GM23338 (cell line): ENCODE measurements at regions not wholly inside any gene's neighbourhood (a gene's known extent, or its start where the extent isn't known, plus 50 kb on each side); places are given as distances from the start of the nearest gene placed in this dataset.

Source experiments
- ATAC-seq: fragments of 200-7000 bp; cut with Tn5 transposase; 3 replicates; pipeline ENCODE4 v1.9.1; 2020
- DNase-seq: peaks from one replicate; pipeline ENCODE4 v3.0.0-alpha.2; 2015; ENCODE audit warnings: low spot score
- H2AFZ ChIP-seq: fragments of 200-600 bp; sonication (generic); 2 replicates; pipeline ENCODE4 v1.8.0; 2016; ENCODE audit warnings: antibody characterized with exemption, mild to moderate bottlenecking, moderate library complexity
- H3F3A ChIP-seq: fragments of 200-600 bp; sonication (generic); replicated peaks from 2 replicates; pipeline ENCODE4 v1.8.0; 2017; ENCODE audit warnings: antibody characterized with exemption, mixed run types, low read depth
- H3K27ac ChIP-seq: fragments of 200-600 bp; sonication (generic); 2 replicates; pipeline ENCODE4 v1.6.1; 2016; ENCODE audit warnings: low read depth
- H3K27me3 ChIP-seq: fragments of 200-600 bp; sonication (generic); 2 replicates; pipeline ENCODE4 v1.8.0; 2016; ENCODE audit warnings: mild to moderate bottlenecking, mixed run types, moderate library complexity; ENCODE audit not compliant: insufficient read depth
- H3K36me3 ChIP-seq: fragments of 200-600 bp; sonication (generic); 2 replicates; pipeline ENCODE4 v1.8.0; 2016; ENCODE audit warnings: mild to moderate bottlenecking; ENCODE audit not compliant: insufficient read depth
- H3K4me1 ChIP-seq: fragments of 200-600 bp; sonication (generic); 2 replicates; pipeline ENCODE4 v1.8.0; 2016; ENCODE audit warnings: mild to moderate bottlenecking, moderate library complexity; ENCODE audit not compliant: insufficient read depth
- H3K4me2 ChIP-seq: fragments of 200-600 bp; sonication (generic); 2 replicates; pipeline ENCODE4 v1.7.1; 2017; ENCODE audit warnings: mixed run types
- H3K4me3 ChIP-seq: fragments of 200-600 bp; sonication (generic); 2 replicates; pipeline ENCODE4 v1.6.1; 2016; ENCODE audit warnings: mixed run types
- H3K79me2 ChIP-seq: fragments of 200-600 bp; sonication (generic); replicated peaks from 2 replicates; pipeline ENCODE4 v1.8.0; 2017; ENCODE audit warnings: mild to moderate bottlenecking; ENCODE audit not compliant: insufficient read depth
- H3K9me2 ChIP-seq: fragments of 200-600 bp; sonication (generic); 2 replicates; pipeline ENCODE4 v1.8.0; 2017; ENCODE audit not compliant: insufficient read depth
- H4K20me1 ChIP-seq: fragments of 200-600 bp; sonication (generic); replicated peaks from 2 replicates; pipeline ENCODE4 v1.8.0; 2017; ENCODE audit warnings: mild to moderate bottlenecking; ENCODE audit not compliant: insufficient read depth
- H3K27ac Mint-ChIP-seq: 2 replicates; pipeline ENCODE4 v1.8.0; 2020; ENCODE audit warnings: inconsistent platforms, mild to moderate bottlenecking, moderate library complexity, mixed read lengths
- H3K27me3 Mint-ChIP-seq: 3 replicates; pipeline ENCODE4 v1.8.0; 2022; ENCODE audit warnings: low read depth, mild to moderate bottlenecking, moderate library complexity, mixed read lengths, inconsistent platforms; ENCODE audit not compliant: insufficient read depth, poor library complexity
- H3K36me3 Mint-ChIP-seq: 3 replicates; pipeline ENCODE4 v1.8.0; 2021; ENCODE audit warnings: low read depth, mild to moderate bottlenecking, inconsistent platforms, moderate library complexity, mixed read lengths
- H3K4me1 Mint-ChIP-seq: 3 replicates; pipeline ENCODE4 v1.8.0; 2020; ENCODE audit warnings: mild to moderate bottlenecking, inconsistent platforms, mixed read lengths
- H3K4me3 Mint-ChIP-seq: 3 replicates; pipeline ENCODE4 v1.8.0; 2021; ENCODE audit warnings: moderate library complexity, mild to moderate bottlenecking, inconsistent platforms, mixed read lengths
- H3K9me3 Mint-ChIP-seq: 3 replicates; pipeline ENCODE4 v1.8.0; 2020; ENCODE audit warnings: moderate library complexity, mild to moderate bottlenecking, inconsistent platforms, mixed read lengths
- CREB1 ChIP-seq: fragments of 250-450 bp; sonication (Bioruptor Pico); IDR thresholded peaks from 2 replicates; pipeline ENCODE4 v1.5.0; 2020; ENCODE audit warnings: low read depth, mild to moderate bottlenecking, moderate library complexity
- EZH2 ChIP-seq: fragments of 200-600 bp; sonication (generic); IDR thresholded peaks from one replicate; pipeline ENCODE4 v1.8.0; 2017; ENCODE audit warnings: antibody characterized with exemption, mild to moderate bottlenecking, low read depth; ENCODE audit not compliant: unreplicated experiment
- EZH2phosphoT487 ChIP-seq: fragments of 200-600 bp; sonication (generic); IDR thresholded peaks from one replicate; pipeline ENCODE4 v1.8.1; 2018; ENCODE audit warnings: antibody characterized with exemption; ENCODE audit not compliant: unreplicated experiment
- JUNB ChIP-seq: IDR thresholded peaks from one replicate; pipeline ENCODE4 v1.6.1; 2016; ENCODE audit warnings: antibody characterized with exemption; ENCODE audit not compliant: unreplicated experiment
- NANOG ChIP-seq: IDR thresholded peaks from 2 replicates; pipeline ENCODE4 v1.6.1; 2016; ENCODE audit warnings: antibody characterized with exemption, borderline replicate concordance
- POLR2AphosphoS5 ChIP-seq: IDR thresholded peaks from 2 replicates; pipeline ENCODE4 v1.6.1; 2016; ENCODE audit warnings: antibody characterized with exemption, low read depth
- STAT1 ChIP-seq: IDR thresholded peaks from one replicate; pipeline ENCODE4 v1.6.1; 2016; ENCODE audit warnings: antibody characterized with exemption; ENCODE audit not compliant: unreplicated experiment
- ZNF114 ChIP-seq: fragments of 250-450 bp; sonication (Bioruptor Pico); IDR thresholded peaks from 2 replicates; pipeline ENCODE4 v1.5.0; 2020; ENCODE audit warnings: mild to moderate bottlenecking, moderate library complexity
- ZNF331 ChIP-seq: fragments of 250-450 bp; sonication (Bioruptor Pico); IDR thresholded peaks from 2 replicates; pipeline ENCODE4 v1.5.0; 2020; ENCODE audit warnings: low read depth, mild to moderate bottlenecking, moderate library complexity
- TF ChIP-seq, protein P1 (sequence below): fragments of 250-450 bp; sonication (Bioruptor Pico); IDR thresholded peaks from 2 replicates; pipeline ENCODE4 v1.5.0; 2020; ENCODE audit warnings: mild to moderate bottlenecking, moderate library complexity
- TF ChIP-seq, protein P2 (sequence below): IDR thresholded peaks from 2 replicates; pipeline ENCODE4 v1.6.1; 2016; ENCODE audit warnings: antibody characterized with exemption
- TF ChIP-seq, protein P3 (sequence below): IDR thresholded peaks from one replicate; pipeline ENCODE4 v1.6.1; 2018; ENCODE audit warnings: antibody characterized with exemption; ENCODE audit not compliant: unreplicated experiment
- TF ChIP-seq, protein P4 (sequence below), 2 experiments: fragments of 200-600 bp in 1 of 2; sonication (generic) in 1 of 2; conservative IDR thresholded peaks; 2 replicates each; pipeline versions ENCODE4 v1.5.1 to v1.6.1; 2016 to 2017; ENCODE audit warnings: antibody characterized with exemption in 2 of 2, low read depth in 2 of 2, mild to moderate bottlenecking in 2 of 2, moderate library complexity in 1 of 2

DNA sequence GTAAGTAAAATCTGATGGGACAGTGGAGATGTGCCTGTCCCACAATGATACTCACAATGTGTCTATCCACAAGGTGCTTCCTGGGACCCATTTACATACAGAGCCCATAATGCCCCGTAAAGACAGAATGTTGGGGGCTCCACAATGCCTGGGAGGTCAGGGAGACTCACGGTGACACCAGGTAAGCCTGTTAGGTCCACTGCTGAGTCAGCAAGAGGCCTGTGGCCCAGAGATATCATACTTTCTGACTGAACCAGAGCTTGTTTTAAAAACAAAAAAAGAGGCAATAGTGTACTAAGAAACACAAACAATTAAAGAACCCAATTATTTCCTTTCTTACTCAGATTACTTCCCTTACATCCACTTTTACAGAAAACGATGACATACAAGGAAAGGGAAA lies 771.1 kb upstream of the ID2 start:
- no peaks in the 10 kb centered on the region for H3K9me3 Mint-ChIP-seq
- no peaks in the 10 kb centered on the region for H3K27me3 ChIP-seq
- no peak for TF ChIP-seq ZNF331 (CRISPR knock-in tag)
- TF ChIP-seq, protein P1, sequence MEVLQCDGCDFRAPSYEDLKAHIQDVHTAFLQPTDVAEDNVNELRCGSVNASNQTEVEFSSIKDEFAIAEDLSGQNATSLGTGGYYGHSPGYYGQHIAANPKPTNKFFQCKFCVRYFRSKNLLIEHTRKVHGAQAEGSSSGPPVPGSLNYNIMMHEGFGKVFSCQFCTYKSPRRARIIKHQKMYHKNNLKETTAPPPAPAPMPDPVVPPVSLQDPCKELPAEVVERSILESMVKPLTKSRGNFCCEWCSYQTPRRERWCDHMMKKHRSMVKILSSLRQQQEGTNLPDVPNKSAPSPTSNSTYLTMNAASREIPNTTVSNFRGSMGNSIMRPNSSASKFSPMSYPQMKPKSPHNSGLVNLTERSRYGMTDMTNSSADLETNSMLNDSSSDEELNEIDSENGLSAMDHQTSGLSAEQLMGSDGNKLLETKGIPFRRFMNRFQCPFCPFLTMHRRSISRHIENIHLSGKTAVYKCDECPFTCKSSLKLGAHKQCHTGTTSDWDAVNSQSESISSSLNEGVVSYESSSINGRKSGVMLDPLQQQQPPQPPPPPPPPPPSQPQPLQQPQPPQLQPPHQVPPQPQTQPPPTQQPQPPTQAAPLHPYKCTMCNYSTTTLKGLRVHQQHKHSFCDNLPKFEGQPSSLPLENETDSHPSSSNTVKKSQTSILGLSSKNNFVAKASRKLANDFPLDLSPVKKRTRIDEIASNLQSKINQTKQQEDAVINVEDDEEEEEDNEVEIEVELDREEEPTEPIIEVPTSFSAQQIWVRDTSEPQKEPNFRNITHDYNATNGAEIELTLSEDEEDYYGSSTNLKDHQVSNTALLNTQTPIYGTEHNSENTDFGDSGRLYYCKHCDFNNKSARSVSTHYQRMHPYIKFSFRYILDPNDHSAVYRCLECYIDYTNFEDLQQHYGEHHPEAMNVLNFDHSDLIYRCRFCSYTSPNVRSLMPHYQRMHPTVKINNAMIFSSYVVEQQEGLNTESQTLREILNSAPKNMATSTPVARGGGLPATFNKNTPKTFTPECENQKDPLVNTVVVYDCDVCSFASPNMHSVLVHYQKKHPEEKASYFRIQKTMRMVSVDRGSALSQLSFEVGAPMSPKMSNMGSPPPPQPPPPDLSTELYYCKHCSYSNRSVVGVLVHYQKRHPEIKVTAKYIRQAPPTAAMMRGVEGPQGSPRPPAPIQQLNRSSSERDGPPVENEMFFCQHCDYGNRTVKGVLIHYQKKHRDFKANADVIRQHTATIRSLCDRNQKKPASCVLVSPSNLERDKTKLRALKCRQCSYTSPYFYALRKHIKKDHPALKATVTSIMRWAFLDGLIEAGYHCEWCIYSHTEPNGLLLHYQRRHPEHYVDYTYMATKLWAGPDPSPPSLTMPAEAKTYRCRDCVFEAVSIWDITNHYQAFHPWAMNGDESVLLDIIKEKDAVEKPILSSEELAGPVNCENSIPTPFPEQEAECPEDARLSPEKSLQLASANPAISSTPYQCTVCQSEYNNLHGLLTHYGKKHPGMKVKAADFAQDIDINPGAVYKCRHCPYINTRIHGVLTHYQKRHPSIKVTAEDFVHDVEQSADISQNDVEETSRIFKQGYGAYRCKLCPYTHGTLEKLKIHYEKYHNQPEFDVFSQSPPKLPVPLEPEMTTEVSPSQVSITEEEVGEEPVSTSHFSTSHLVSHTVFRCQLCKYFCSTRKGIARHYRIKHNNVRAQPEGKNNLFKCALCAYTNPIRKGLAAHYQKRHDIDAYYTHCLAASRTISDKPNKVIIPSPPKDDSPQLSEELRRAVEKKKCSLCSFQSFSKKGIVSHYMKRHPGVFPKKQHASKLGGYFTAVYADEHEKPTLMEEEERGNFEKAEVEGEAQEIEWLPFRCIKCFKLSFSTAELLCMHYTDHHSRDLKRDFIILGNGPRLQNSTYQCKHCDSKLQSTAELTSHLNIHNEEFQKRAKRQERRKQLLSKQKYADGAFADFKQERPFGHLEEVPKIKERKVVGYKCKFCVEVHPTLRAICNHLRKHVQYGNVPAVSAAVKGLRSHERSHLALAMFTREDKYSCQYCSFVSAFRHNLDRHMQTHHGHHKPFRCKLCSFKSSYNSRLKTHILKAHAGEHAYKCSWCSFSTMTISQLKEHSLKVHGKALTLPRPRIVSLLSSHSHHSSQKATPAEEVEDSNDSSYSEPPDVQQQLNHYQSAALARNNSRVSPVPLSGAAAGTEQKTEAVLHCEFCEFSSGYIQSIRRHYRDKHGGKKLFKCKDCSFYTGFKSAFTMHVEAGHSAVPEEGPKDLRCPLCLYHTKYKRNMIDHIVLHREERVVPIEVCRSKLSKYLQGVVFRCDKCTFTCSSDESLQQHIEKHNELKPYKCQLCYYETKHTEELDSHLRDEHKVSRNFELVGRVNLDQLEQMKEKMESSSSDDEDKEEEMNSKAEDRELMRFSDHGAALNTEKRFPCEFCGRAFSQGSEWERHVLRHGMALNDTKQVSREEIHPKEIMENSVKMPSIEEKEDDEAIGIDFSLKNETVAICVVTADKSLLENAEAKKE (CRISPR knock-in tag), result no peak
- TF ChIP-seq, protein P2, sequence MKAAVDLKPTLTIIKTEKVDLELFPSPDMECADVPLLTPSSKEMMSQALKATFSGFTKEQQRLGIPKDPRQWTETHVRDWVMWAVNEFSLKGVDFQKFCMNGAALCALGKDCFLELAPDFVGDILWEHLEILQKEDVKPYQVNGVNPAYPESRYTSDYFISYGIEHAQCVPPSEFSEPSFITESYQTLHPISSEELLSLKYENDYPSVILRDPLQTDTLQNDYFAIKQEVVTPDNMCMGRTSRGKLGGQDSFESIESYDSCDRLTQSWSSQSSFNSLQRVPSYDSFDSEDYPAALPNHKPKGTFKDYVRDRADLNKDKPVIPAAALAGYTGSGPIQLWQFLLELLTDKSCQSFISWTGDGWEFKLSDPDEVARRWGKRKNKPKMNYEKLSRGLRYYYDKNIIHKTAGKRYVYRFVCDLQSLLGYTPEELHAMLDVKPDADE, result no peak
- no peak for TF ChIP-seq EZH2
- no peak for TF ChIP-seq CREB1 (CRISPR knock-in tag)
- no peak for TF ChIP-seq EZH2phosphoT487
- TF ChIP-seq STAT1, result no peak
- no peak for TF ChIP-seq JUNB
- TF ChIP-seq POLR2AphosphoS5, result no peak
- TF ChIP-seq, protein P3, sequence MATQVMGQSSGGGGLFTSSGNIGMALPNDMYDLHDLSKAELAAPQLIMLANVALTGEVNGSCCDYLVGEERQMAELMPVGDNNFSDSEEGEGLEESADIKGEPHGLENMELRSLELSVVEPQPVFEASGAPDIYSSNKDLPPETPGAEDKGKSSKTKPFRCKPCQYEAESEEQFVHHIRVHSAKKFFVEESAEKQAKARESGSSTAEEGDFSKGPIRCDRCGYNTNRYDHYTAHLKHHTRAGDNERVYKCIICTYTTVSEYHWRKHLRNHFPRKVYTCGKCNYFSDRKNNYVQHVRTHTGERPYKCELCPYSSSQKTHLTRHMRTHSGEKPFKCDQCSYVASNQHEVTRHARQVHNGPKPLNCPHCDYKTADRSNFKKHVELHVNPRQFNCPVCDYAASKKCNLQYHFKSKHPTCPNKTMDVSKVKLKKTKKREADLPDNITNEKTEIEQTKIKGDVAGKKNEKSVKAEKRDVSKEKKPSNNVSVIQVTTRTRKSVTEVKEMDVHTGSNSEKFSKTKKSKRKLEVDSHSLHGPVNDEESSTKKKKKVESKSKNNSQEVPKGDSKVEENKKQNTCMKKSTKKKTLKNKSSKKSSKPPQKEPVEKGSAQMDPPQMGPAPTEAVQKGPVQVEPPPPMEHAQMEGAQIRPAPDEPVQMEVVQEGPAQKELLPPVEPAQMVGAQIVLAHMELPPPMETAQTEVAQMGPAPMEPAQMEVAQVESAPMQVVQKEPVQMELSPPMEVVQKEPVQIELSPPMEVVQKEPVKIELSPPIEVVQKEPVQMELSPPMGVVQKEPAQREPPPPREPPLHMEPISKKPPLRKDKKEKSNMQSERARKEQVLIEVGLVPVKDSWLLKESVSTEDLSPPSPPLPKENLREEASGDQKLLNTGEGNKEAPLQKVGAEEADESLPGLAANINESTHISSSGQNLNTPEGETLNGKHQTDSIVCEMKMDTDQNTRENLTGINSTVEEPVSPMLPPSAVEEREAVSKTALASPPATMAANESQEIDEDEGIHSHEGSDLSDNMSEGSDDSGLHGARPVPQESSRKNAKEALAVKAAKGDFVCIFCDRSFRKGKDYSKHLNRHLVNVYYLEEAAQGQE, result no peak
- TF ChIP-seq, protein P4, sequence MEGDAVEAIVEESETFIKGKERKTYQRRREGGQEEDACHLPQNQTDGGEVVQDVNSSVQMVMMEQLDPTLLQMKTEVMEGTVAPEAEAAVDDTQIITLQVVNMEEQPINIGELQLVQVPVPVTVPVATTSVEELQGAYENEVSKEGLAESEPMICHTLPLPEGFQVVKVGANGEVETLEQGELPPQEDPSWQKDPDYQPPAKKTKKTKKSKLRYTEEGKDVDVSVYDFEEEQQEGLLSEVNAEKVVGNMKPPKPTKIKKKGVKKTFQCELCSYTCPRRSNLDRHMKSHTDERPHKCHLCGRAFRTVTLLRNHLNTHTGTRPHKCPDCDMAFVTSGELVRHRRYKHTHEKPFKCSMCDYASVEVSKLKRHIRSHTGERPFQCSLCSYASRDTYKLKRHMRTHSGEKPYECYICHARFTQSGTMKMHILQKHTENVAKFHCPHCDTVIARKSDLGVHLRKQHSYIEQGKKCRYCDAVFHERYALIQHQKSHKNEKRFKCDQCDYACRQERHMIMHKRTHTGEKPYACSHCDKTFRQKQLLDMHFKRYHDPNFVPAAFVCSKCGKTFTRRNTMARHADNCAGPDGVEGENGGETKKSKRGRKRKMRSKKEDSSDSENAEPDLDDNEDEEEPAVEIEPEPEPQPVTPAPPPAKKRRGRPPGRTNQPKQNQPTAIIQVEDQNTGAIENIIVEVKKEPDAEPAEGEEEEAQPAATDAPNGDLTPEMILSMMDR (conservative IDR thresholded peaks at IDR 0.05; ENCODE audit: low read depth in 2 of 2), result no peak
- no peak for TF ChIP-seq ZNF114 (CRISPR knock-in tag)
- no peak for TF ChIP-seq NANOG
- peaks cover 15% of the 10 kb centered on the region for H3K9me2 ChIP-seq
- H3K36me3 Mint-ChIP-seq, result peaks cover 3% of the 10 kb centered on the region; the same call in 2 of the 3 replicates
- no peaks in the 10 kb centered on the region for H3K27me3 Mint-ChIP-seq
- DNase-seq (no peak), ATAC-seq (no peak)
- H3K4me3 Mint-ChIP-seq, result no peak overlapping the region
- H3K27ac ChIP-seq, result no peak overlapping the region
- no peak overlapping the region for H3K4me3 ChIP-seq
- no peak overlapping the region for H3K4me2 ChIP-seq
- no peak overlapping the region for H2AFZ ChIP-seq
- H3K27ac Mint-ChIP-seq, result no peak overlapping the region
- H4K20me1 ChIP-seq, result no peaks in the 10 kb centered on the region
- peaks cover 13% of the 10 kb centered on the region; the same call in 2 of the 3 replicates for H3K4me1 Mint-ChIP-seq
- H3K36me3 ChIP-seq, result no peaks in the 10 kb centered on the region
- H3F3A ChIP-seq, result no peaks in the 10 kb centered on the region
- H3K4me1 ChIP-seq, result peaks cover 12% of the 10 kb centered on the region
- no peaks in the 10 kb centered on the region for H3K79me2 ChIP-seq
